ENCODE measurements at regions not wholly inside any gene's neighbourhood (a gene's known extent, or its start where the extent isn't known, plus 50 kb on each side); places are given as distances from the start of the nearest gene placed in this dataset.

- 89% methylated on average over 7 of the region's 7 CpGs for WGBS
- intact Hi-C loops (cut with DNase I): no loop called here
- no peak for DNase-seq
Observed at GRCh38 chr1:213669512-213669911, 318.3 kb upstream of the PROX1 start.

GRCh38 chr1:213669964-213670691 lies 317.6 kb upstream of the PROX1 start:
- no peak overlapping the region for H3K27ac ChIP-seq (ENCODE audit: low read length)
- H3K9me3 ChIP-seq (ENCODE audit: control insufficient read depth, low read length): no peaks in the 10 kb centered on the region
- intact Hi-C loops (cut with DNase I): no loop called here
- H3K27me3 ChIP-seq (ENCODE audit: control insufficient read depth, insufficient read depth): no peaks in the 10 kb centered on the region
- H3K4me3 ChIP-seq (ENCODE audit: low read length): no peak overlapping the region
- WGBS: 61% methylated on average over 2 of the region's 2 CpGs
- no peaks in the 10 kb centered on the region for H3K4me1 ChIP-seq (ENCODE audit: control insufficient read depth, insufficient read depth, low read length)
- ATAC-seq: no peak
- DNase-seq: no peak

More at GRCh38 chr1:213669512-213669911, 318.3 kb upstream of the PROX1 start:
- Histone ChIP-seq H3K4me1 (ENCODE audit: control insufficient read depth, insufficient read depth, low read length) (no peaks in the 10 kb centered on the region), H3K27me3 (ENCODE audit: control insufficient read depth, insufficient read depth) (no peaks in the 10 kb centered on the region), H3K9me3 (ENCODE audit: control insufficient read depth, low read length) (no peaks in the 10 kb centered on the region), H3K4me3 (ENCODE audit: low read length) (no peak overlapping the region), H3K27ac (ENCODE audit: low read length) (no peak overlapping the region)
- no peak for ATAC-seq

- ATAC-seq: no peak
Observed at GRCh38 chr1:213670692-213671023, 317.1 kb upstream of the PROX1 start.

GRCh38 chr1:213675043-213675442 lies 312.7 kb upstream of the PROX1 start:
- ATAC-seq (no peak), DNase-seq (no peak)
- Histone ChIP-seq H3K27me3 (ENCODE audit: control insufficient read depth, insufficient read depth) (peaks cover 2% of the 10 kb centered on the region), H3K9me3 (ENCODE audit: control insufficient read depth, low read length) (no peaks in the 10 kb centered on the region), H3K4me3 (ENCODE audit: low read length) (no peak overlapping the region), H3K4me1 (ENCODE audit: control insufficient read depth, insufficient read depth, low read length) (no peaks in the 10 kb centered on the region), H3K27ac (ENCODE audit: low read length) (no peak overlapping the region)
- 87% methylated on average over 1 of the region's 1 CpG for WGBS
- intact Hi-C loops (cut with DNase I): no loop called here

More at GRCh38 chr1:213670692-213671023, 317.1 kb upstream of the PROX1 start:
- Histone ChIP-seq H3K4me3 (ENCODE audit: low read length) (no peak overlapping the region), H3K27me3 (ENCODE audit: control insufficient read depth, insufficient read depth) (no peaks in the 10 kb centered on the region), H3K4me1 (ENCODE audit: control insufficient read depth, insufficient read depth, low read length) (no peaks in the 10 kb centered on the region), H3K27ac (ENCODE audit: low read length) (no peak overlapping the region), H3K9me3 (ENCODE audit: control insufficient read depth, low read length) (no peaks in the 10 kb centered on the region)
- intact Hi-C loops (cut with DNase I): no loop called here
- WGBS: 69% methylated on average over 1 of the region's 1 CpG
- DNase-seq: no peak

- peaks cover 2% of the 10 kb centered on the region for H3K27me3 ChIP-seq (ENCODE audit: control insufficient read depth, insufficient read depth)
- H3K9me3 ChIP-seq (ENCODE audit: control insufficient read depth, low read length): no peaks in the 10 kb centered on the region
- WGBS: 36% methylated on average over 2 of the region's 2 CpGs
- no peak overlapping the region for H3K4me3 ChIP-seq (ENCODE audit: low read length)
- intact Hi-C loops (cut with DNase I): no loop called here
- no peak for DNase-seq
- no peak for ATAC-seq
- H3K4me1 ChIP-seq (ENCODE audit: control insufficient read depth, insufficient read depth, low read length): no peaks in the 10 kb centered on the region
- H3K27ac ChIP-seq (ENCODE audit: low read length): no peak overlapping the region
Observed at GRCh38 chr1:213676736-213677135, 311.0 kb upstream of the PROX1 start.

- Histone ChIP-seq H3K4me1 (ENCODE audit: control insufficient read depth, insufficient read depth, low read length) (no peaks in the 10 kb centered on the region), H3K27me3 (ENCODE audit: control insufficient read depth, insufficient read depth) (peaks cover 2% of the 10 kb centered on the region), H3K27ac (ENCODE audit: low read length) (no peak overlapping the region), H3K9me3 (ENCODE audit: control insufficient read depth, low read length) (no peaks in the 10 kb centered on the region), H3K4me3 (ENCODE audit: low read length) (no peak overlapping the region)
- DNase-seq (no peak), ATAC-seq (no peak)
- intact Hi-C loops (cut with DNase I): no loop called here
Observed at GRCh38 chr1:213678348-213678747, 309.4 kb upstream of the PROX1 start.

GRCh38 chr1:213678753-213679152 lies 309.0 kb upstream of the PROX1 start:
- no peaks in the 10 kb centered on the region for H3K9me3 ChIP-seq (ENCODE audit: control insufficient read depth, low read length)

GRCh38 chr1:213679153-213679552 lies 308.6 kb upstream of the PROX1 start:
- H3K27ac ChIP-seq (ENCODE audit: low read length): no peak overlapping the region
- ATAC-seq: no peak
- no peak overlapping the region for H3K4me3 ChIP-seq (ENCODE audit: low read length)
- H3K27me3 ChIP-seq (ENCODE audit: control insufficient read depth, insufficient read depth): peaks cover 2% of the 10 kb centered on the region
- H3K9me3 ChIP-seq (ENCODE audit: control insufficient read depth, low read length): no peaks in the 10 kb centered on the region
- intact Hi-C loops (cut with DNase I): no loop called here
- no peaks in the 10 kb centered on the region for H3K4me1 ChIP-seq (ENCODE audit: control insufficient read depth, insufficient read depth, low read length)
- DNase-seq: no peak
- 50% methylated on average over 3 of the region's 3 CpGs for WGBS

More at GRCh38 chr1:213678753-213679152, 309.0 kb upstream of the PROX1 start:
- ATAC-seq (no peak), DNase-seq (no peak)
- Histone ChIP-seq H3K4me3 (ENCODE audit: low read length) (no peak overlapping the region), H3K4me1 (ENCODE audit: control insufficient read depth, insufficient read depth, low read length) (no peaks in the 10 kb centered on the region), H3K27ac (ENCODE audit: low read length) (no peak overlapping the region), H3K27me3 (ENCODE audit: control insufficient read depth, insufficient read depth) (peaks cover 2% of the 10 kb centered on the region)
- intact Hi-C loops (cut with DNase I): no loop called here
- WGBS: 73% methylated on average over 3 of the region's 3 CpGs

GRCh38 chr1:213680677-213681325 lies 307.0 kb upstream of the PROX1 start:
- no peak overlapping the region for H3K4me3 ChIP-seq (ENCODE audit: low read length)
- 84% methylated on average over 8 of the region's 8 CpGs for WGBS
- peaks cover 2% of the 10 kb centered on the region for H3K27me3 ChIP-seq (ENCODE audit: control insufficient read depth, insufficient read depth)
- DNase-seq (peak in 1 of 3 donors; percentile 9), ATAC-seq (no peak)
- no peaks in the 10 kb centered on the region for H3K4me1 ChIP-seq (ENCODE audit: control insufficient read depth, insufficient read depth, low read length)
- no peak overlapping the region for H3K27ac ChIP-seq (ENCODE audit: low read length)
- H3K9me3 ChIP-seq (ENCODE audit: control insufficient read depth, low read length): no peaks in the 10 kb centered on the region
- intact Hi-C loops (cut with DNase I): no loop called here

GRCh38 chr1:213681788-213682340 lies 305.9 kb upstream of the PROX1 start:
- H3K27ac ChIP-seq (ENCODE audit: low read length): no peak overlapping the region
- DNase-seq: no peak
- 90% methylated on average over 3 of the region's 3 CpGs for WGBS
- H3K4me3 ChIP-seq (ENCODE audit: low read length): no peak overlapping the region
- no peaks in the 10 kb centered on the region for H3K9me3 ChIP-seq (ENCODE audit: control insufficient read depth, low read length)
- no peak for ATAC-seq
- H3K4me1 ChIP-seq (ENCODE audit: control insufficient read depth, insufficient read depth, low read length): no peaks in the 10 kb centered on the region
- peaks cover 2% of the 10 kb centered on the region for H3K27me3 ChIP-seq (ENCODE audit: control insufficient read depth, insufficient read depth)
- intact Hi-C loops (cut with DNase I): no loop called here

GRCh38 chr1:213683529-213683928 lies 304.2 kb upstream of the PROX1 start:
- ATAC-seq (no peak), DNase-seq (no peak)
- Histone ChIP-seq H3K4me1 (ENCODE audit: control insufficient read depth, insufficient read depth, low read length) (no peaks in the 10 kb centered on the region), H3K27me3 (ENCODE audit: control insufficient read depth, insufficient read depth) (no peaks in the 10 kb centered on the region), H3K9me3 (ENCODE audit: control insufficient read depth, low read length) (no peaks in the 10 kb centered on the region), H3K4me3 (ENCODE audit: low read length) (no peak overlapping the region), H3K27ac (ENCODE audit: low read length) (no peak overlapping the region)
- 85% methylated on average over 7 of the region's 7 CpGs for WGBS
- intact Hi-C loops (cut with DNase I): no loop called here

Data from right cardiac atrium (tissue), 5 donors.